ENCODE measurements at regions not wholly inside any gene's neighbourhood (a gene's known extent, or its start where the extent isn't known, plus 50 kb on each side); places are given as distances from the start of the nearest gene placed in this dataset.
"Not testable (repeated sequence)": the region's sequence is repeated elsewhere in the genome, so short reads cannot be mapped to it uniquely, and the experiment has no call there.

DNA sequence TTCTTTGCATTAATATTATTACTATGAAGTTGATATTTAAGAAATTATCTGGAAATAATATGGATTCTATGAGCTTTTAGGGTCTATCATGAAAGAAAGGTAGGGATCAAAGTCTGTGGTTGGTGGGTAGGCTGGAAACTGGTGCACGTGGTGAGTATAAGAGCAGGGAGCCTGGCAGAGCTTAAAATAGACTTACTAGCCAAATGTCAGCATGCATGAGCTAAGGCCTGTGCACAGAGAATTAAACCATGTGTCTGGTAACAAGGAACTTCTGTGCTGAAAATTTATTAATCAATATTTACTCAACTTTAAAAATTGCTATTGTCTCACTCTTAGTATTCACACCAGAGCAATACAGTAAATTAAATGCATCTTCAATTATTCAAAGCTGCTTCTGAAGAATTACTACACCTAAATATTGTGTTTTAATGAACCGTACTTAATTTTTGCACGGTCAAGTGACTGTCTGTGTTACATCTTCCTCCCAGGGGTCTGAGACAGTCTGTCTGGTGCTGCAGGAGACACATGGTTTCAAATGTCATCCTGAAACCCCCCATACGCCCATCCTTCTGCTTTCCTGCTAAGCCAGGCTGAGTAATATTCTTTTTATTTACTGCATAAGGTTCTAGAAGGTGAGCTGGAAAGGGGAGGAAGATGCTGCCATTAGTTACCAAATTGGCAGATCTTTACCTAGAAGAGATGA lies 161.0 kb upstream of the NLRP1 start:
- DNase-seq (ENCODE audit: low spot score): no peak

DNA sequence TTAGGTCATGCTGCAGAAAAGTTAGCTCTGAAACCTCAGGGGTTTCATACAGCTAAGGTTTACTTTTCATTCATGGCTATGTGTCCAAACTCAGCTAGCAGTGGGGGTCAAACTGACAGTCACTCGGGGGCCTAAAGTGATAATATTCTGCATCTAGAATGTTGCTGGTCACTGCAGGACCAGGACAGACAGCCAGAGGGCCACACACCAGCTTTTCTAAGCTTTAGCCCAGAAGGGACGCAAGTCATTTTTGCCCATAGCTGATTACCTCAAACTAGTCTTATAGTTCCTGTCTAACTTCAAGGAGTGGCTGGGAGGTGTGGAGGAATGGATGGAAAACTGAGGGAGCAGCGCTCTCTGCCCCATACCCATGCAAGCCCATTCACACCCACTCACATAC lies 163.0 kb upstream of the NLRP1 start:
- no peak for DNase-seq (ENCODE audit: low spot score)

GRCh38 chr17:5747964-5748363 lies 163.7 kb upstream of the NLRP1 start:
- DNase-seq (ENCODE audit: low spot score): no peak

- no peak for DNase-seq (ENCODE audit: low spot score)
These were observed 169.1 kb upstream of the NLRP1 start for GRCh38 chr17:5753421-5753820.

DNA sequence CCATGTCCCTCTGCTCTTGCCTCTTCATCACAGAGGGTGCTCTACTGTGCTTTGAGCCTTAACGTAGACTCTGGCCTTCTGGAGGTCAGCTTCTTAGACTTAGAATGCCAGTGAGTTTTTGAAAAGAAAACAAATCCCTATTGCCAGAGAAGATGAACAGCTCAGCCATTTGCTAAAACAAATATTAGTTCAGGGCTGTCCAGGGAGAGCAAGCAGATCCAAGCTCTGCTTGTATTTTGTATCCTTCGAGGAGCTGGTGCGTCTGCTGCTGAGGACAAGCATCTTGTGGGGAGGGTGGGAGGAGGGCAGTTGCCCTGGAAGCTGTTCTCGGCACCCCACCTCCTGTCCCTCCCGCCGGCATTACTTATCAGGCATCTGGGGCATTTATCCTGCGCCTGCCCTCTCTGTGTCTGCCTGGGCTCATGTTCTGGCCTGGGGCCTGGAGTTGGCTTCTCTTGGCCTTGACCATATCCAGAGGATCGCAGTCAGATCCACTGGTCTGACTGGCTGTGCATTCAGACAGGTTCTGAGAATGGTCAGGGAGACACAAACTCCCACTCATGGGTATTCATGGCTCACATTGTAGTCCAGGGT lies 173.1 kb upstream of the NLRP1 start:
- DNase-seq (ENCODE audit: low spot score): no peak

GRCh38 chr17:5758651-5759050 lies 174.3 kb upstream of the NLRP1 start:
- no peak for DNase-seq (ENCODE audit: low spot score)

- DNase-seq (ENCODE audit: low spot score): no peak
These were observed 175.2 kb upstream of the NLRP1 start for GRCh38 chr17:5759501-5759925.

DNA sequence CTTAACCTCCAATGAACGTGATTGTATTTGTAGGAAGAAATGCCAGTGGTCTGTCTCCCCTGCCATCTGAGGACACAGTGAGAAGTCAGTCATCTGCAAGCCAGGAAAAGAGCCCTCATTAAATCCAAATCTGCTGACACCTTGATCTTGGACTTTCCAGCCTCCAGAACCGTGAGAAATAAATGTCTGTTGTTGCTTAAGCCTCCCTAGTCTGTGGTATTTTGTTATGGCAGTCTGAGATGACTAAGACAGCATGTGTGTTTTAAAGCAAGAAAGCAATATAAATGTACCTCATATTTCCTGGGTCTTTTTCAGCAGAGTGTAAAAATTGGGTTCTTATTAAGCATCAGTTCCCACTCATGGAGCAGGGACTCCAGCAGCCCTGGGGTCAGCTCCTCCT lies 177.9 kb upstream of the NLRP1 start:
- DNase-seq (ENCODE audit: low spot score): no peak

- DNase-seq (ENCODE audit: low spot score): no peak
These were observed 179.4 kb upstream of the NLRP1 start for GRCh38 chr17:5763595-5764306.

DNA sequence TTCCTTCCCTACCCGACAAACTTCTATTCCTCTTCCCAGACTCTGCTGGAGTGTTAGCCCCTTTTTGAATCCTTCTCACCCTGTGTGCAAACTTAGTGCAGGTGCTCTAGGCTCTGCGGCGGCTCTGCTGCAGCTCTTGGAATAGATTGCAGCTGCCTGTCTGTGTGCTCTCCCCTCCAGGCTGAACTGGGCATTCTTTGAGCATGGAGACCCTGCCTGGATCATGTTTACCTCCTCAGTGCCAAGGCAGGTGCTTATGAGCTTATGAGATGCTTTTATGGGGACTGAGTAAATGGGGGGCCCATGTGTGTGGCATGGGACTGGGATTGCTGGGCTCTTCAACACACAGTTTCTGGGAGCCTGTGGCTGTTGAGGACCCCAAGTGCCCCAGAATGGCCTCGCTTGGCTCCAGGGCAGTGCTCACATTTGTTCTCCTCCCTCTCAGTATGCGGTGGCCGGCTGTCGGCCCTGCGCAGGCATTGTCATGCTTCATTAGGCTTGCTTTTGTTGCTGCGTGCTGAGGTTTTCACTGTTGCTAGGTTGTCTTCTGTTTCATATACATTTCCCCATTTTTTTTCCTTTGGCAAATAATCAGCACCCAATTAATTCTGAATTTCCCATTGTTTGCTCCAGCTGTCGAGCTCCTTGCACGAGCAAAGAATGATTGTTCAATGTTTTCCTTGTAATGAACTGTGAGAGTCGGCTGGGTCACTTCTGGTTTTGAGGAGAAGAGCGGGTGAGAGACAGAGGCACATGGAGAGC lies 185.5 kb upstream of the NLRP1 start:
- no peak for DNase-seq (ENCODE audit: low spot score)

GRCh38 chr17:5770441-5771270 lies 186.3 kb upstream of the NLRP1 start:
- no peak for DNase-seq (ENCODE audit: low spot score)

GRCh38 chr17:5771271-5771577 lies 186.9 kb upstream of the NLRP1 start:
- not testable (repeated sequence) for DNase-seq (ENCODE audit: low spot score)

- DNase-seq (ENCODE audit: low spot score): not testable (repeated sequence)
These were observed 187.7 kb upstream of the NLRP1 start for GRCh38 chr17:5772017-5772416.

GRCh38 chr17:5772720-5773119 lies 188.4 kb upstream of the NLRP1 start:
- DNase-seq (ENCODE audit: low spot score): no peak

DNA sequence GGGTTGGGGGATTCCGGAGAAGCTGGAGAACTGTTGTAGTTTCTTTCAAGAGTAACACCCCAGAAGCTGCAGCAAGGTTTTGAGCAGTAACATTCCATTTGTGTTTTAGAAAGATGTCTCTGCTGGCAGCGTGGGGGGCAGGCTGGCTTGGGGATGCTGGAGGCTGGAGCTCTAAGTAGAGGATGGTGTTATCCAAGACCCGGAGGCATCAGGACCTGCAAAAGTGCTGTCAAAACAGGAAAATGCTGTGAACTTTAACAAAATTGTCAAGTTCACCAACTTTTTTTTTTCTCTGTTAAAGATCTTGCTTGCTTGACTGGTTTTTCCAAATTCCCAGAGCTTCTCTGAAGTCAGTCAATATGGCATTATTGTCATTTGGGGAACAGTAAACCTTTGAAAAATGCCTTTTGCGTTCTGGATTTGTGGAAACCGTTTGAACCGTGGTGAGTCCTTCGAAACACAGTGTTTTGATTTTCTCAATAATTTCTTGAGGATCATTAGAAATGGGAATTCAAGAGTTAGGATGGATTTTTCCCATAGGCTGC lies 189.6 kb upstream of the NLRP1 start:
- DNase-seq (ENCODE audit: low spot score): no peak

DNA sequence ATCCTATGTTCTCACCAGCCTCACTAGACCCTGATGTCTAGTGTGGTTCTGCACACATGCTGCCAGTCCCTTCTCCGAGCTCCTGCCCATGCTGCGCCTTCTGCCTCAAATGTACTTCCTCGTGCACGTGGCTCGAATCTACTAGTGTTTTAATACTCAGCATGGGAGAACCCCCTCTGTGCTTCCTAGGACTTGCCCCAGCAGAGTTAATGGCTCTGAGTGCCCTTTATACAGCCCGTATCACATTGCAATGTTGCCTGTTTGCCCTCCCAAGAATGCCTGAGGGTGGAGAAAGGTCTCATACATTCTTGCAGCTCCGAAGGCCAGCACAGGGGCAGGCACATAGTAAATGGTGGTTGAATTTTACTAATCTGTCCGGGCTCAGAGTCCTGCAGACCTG lies 190.8 kb upstream of the NLRP1 start:
- no peak for DNase-seq (ENCODE audit: low spot score)

DNA sequence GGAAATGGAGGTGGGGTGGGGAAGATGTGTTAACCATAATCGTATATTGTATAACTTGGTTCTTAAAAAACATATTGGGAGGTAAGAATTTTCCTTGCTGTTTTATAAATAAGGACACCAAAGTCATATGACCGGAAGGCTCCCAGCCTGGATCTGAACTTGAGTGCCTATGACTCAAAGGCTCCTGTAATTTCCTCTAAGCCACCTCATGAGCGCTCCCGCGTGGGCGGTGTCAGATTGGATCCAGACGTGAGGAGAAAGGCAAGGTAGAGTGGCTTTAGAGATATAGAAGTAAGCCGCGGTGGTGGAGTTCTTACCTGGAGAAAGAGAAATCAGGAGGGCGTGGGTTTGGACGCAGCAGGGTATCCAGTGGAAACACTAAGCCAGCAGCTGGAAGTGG lies 196.2 kb upstream of the NLRP1 start:
- DNase-seq (ENCODE audit: low spot score): no peak

- DNase-seq (ENCODE audit: low spot score): no peak
These were observed 197.1 kb upstream of the NLRP1 start for GRCh38 chr17:5781236-5781927.

DNA sequence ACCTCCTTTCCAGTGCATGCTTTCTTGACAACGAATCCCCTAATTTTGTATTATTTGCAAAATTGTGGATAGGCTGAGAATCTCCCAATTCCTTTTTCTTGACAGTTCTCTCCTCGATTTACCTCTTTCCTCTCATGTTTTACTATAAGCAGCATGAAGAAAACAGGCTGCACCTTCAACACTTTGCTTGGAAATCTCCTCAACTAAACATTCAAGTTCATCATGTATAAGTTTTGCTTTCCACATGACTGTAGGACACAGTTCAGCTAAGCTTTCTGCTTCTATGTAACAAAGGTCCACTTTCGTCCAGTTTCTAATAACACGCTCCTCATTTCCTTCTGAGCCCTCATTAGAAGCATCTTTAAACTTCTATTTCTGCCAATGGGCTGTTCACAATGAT lies 199.0 kb upstream of the NLRP1 start:
- no peak for DNase-seq (ENCODE audit: low spot score)

- no peak for DNase-seq (ENCODE audit: low spot score)
These were observed 199.5 kb upstream of the NLRP1 start for GRCh38 chr17:5783851-5784250.
